K562 (cell line): ENCODE measurements at regions not wholly inside any gene's neighbourhood (a gene's known extent, or its start where the extent isn't known, plus 50 kb on each side); places are given as distances from the start of the nearest gene placed in this dataset.

ENCODE experiments used
- ATAC-seq: fragments of 200-7000 bp; cut with Tn5 transposase; 3 replicates; pipeline ENCODE4 v1.9.1; 2020; ENCODE audit warnings: moderate library complexity
- BruUV-seq: library from RNA; stranded (reverse); fragments of 400-500 nt; replicated peaks from 2 replicates; lab custom pipeline; 2021; lab: Mats Ljungman, UMichigan
- CTCF ChIA-PET: fragments of 300-600 bp; formaldehyde crosslinking; extraction: SDS; loops from one replicate; lab custom pipeline; 2021; ENCODE audit warnings: low intra/inter-chr PET ratio; lab: Yijun Ruan, JAX
- POLR2A ChIA-PET: fragments of 300-600, 350-650 bp; sonication (Branson Sonifier 250); formaldehyde crosslinking; extraction: SDS; loops from one replicate; lab custom pipeline; 2021; ENCODE audit warnings: antibody characterized with exemption, inconsistent platforms; lab: Yijun Ruan, JAX
- DNase-seq, 4 experiments: peaks; one replicate each; pipeline versions ENCODE4 v3.0.0 to v3.0.0-alpha.2; 2011 to 2018; ENCODE audit warnings: low spot score in 3 of 4, mixed read lengths in 3 of 4; ENCODE audit errors: extremely low read depth in 1 of 4
- FAIRE-seq: peaks from 2 replicates; lab custom pipeline; 2011; peaks lifted over from hg19 to GRCh38; lab: Jason Lieb, UNC
- H2AFZ ChIP-seq: 2 replicates; pipeline ENCODE4 v1.6.0; 2011; ENCODE audit warnings: low read depth, low read length, control low read depth, inconsistent platforms
- H3K27ac ChIP-seq: fragments of 200-600 bp; 3 replicates; pipeline ENCODE4 v1.8.0; 2011; ENCODE audit warnings: low read depth, mild to moderate bottlenecking, control low read depth, inconsistent platforms, low read length, moderate library complexity, mixed read lengths; ENCODE audit errors: extremely low read depth
- H3K27me3 ChIP-seq, 2 experiments: fragments of 300-600 bp in 1 of 2; 2 replicates in 1 of 2; 3 replicates in 1 of 2; pipeline versions ENCODE4 v1.6.0 to v1.8.0; 2011; ENCODE audit warnings: inconsistent platforms in 2 of 2, low read length in 2 of 2, mild to moderate bottlenecking in 1 of 2, mixed read lengths in 1 of 2, moderate library complexity in 1 of 2; ENCODE audit not compliant: control insufficient read depth in 2 of 2, insufficient read depth in 2 of 2
- H3K36me3 ChIP-seq: fragments of 300-600 bp; 3 replicates; pipeline ENCODE4 v1.8.0; 2011; ENCODE audit warnings: mild to moderate bottlenecking, low read length, inconsistent platforms; ENCODE audit not compliant: control insufficient read depth, insufficient read depth
- H3K4me1 ChIP-seq, 2 experiments: fragments of 200-600 bp in 1 of 2; replicated peaks in 1 of 2; 2 replicates in 1 of 2; 3 replicates in 1 of 2; pipeline versions ENCODE4 v1.5.1 to v1.8.0; 2011; ENCODE audit warnings: inconsistent platforms in 2 of 2, low read length in 2 of 2, mild to moderate bottlenecking in 1 of 2, mixed read lengths in 1 of 2, moderate library complexity in 1 of 2; ENCODE audit not compliant: control insufficient read depth in 2 of 2, insufficient read depth in 2 of 2
- H3K4me2 ChIP-seq: 2 replicates; pipeline ENCODE4 v1.6.1; 2011; ENCODE audit warnings: low read length, control low read depth, inconsistent platforms, mixed read lengths; ENCODE audit not compliant: insufficient read depth
- H3K4me3 ChIP-seq: fragments of 200-600 bp; sonication (generic), shearing (Covaris generic); 2 replicates; pipeline ENCODE4 v1.5.1; 2016; ENCODE audit warnings: control low read depth, inconsistent platforms
- H3K79me2 ChIP-seq: fragments of 200-600 bp; 3 replicates; pipeline ENCODE4 v1.8.0; 2011; ENCODE audit warnings: low read length, inconsistent platforms; ENCODE audit not compliant: control insufficient read depth, insufficient read depth
- H3K9ac ChIP-seq, 2 experiments: 2 replicates each; pipeline versions ENCODE4 v1.6.0 to v1.6.1; 2011; ENCODE audit warnings: low read depth in 2 of 2, low read length in 2 of 2, control low read depth in 1 of 2, inconsistent platforms in 1 of 2, mild to moderate bottlenecking in 1 of 2, mixed read lengths in 1 of 2; ENCODE audit not compliant: insufficient read depth in 1 of 2
- H3K9me1 ChIP-seq: one replicate; pipeline ENCODE4 v1.6.0; 2011; ENCODE audit warnings: inconsistent platforms, mild to moderate bottlenecking, low read length, moderate library complexity; ENCODE audit not compliant: control insufficient read depth, insufficient read depth
- H3K9me3 ChIP-seq: replicated peaks from 2 replicates; pipeline ENCODE4 v1.5.1; 2011; ENCODE audit warnings: low read depth, low read length, inconsistent platforms; ENCODE audit not compliant: control insufficient read depth, insufficient read depth
- H4K20me1 ChIP-seq: replicated peaks from 2 replicates; pipeline ENCODE4 v1.6.1; 2011; ENCODE audit warnings: low read length, inconsistent platforms, mixed read lengths; ENCODE audit not compliant: control insufficient read depth, insufficient read depth
- ATF6 ChIP-seq: sonication (generic); formaldehyde crosslinking; IDR thresholded peaks from 2 replicates; pipeline ENCODE4 v1.4.0; 2020; ENCODE audit warnings: mild to moderate bottlenecking, missing genetic modification reagents
- CTCF ChIP-seq, 3 experiments: IDR thresholded peaks in 2 of 3; conservative IDR thresholded peaks in 1 of 3; 2 replicates each; pipeline ENCODE4 v1.5.1; 2011 to 2012; ENCODE audit warnings: low read length in 3 of 3, mild to moderate bottlenecking in 3 of 3, control low read depth in 2 of 3, improper control_type of control experiment in 1 of 3, inconsistent platforms in 1 of 3, low read depth in 1 of 3, mixed read lengths in 1 of 3, moderate library complexity in 1 of 3; ENCODE audit not compliant: insufficient read depth in 2 of 3
- DACH1 ChIP-seq: fragments of 450-650 bp; IDR thresholded peaks from 2 replicates; pipeline ENCODE4 v1.6.1; 2018; ENCODE audit not compliant: partially characterized antibody
- EHMT2 ChIP-seq: fragments of 450-650 bp; IDR thresholded peaks from 2 replicates; pipeline ENCODE4 v1.6.1; 2018; ENCODE audit warnings: antibody characterized with exemption
- FOXM1 ChIP-seq, 2 experiments: fragments of 450-650 bp in 1 of 2; sonication (generic) in 1 of 2; formaldehyde crosslinking in 1 of 2; IDR thresholded peaks; 2 replicates each; pipeline versions ENCODE4 v1.6.1 to v1.9.0; 2017 to 2022; ENCODE audit warnings: low read depth in 2 of 2, mild to moderate bottlenecking in 2 of 2, missing genetic modification reagents in 1 of 2, moderate library complexity in 1 of 2
- L3MBTL2 ChIP-seq: fragments of 450-650 bp; IDR thresholded peaks from 2 replicates; pipeline ENCODE4 v1.6.1; 2016; ENCODE audit warnings: mild to moderate bottlenecking, moderate library complexity
- MCM3 ChIP-seq: fragments of 450-650 bp; IDR thresholded peaks from 2 replicates; pipeline ENCODE4 v1.6.1; 2016
- NCOA2 ChIP-seq, 2 experiments: fragments of 450-650 bp; IDR thresholded peaks; 2 replicates each; pipeline ENCODE4 v1.6.1; 2018; ENCODE audit warnings: mild to moderate bottlenecking in 2 of 2, moderate library complexity in 1 of 2; ENCODE audit not compliant: partially characterized antibody in 2 of 2
- RBM25 ChIP-seq: fragments of 200-400 bp; formaldehyde crosslinking; IDR thresholded peaks from 2 replicates; pipeline ENCODE4 v1.6.1; 2018; ENCODE audit warnings: low read length, low read depth, moderate library complexity; ENCODE audit not compliant: severe bottlenecking
- RFX5 ChIP-seq: IDR thresholded peaks from 2 replicates; pipeline ENCODE4 v1.6.1; 2011; ENCODE audit warnings: low read depth, mild to moderate bottlenecking, improper control_type of control experiment, low read length
- SIRT6 ChIP-seq: IDR thresholded peaks from one replicate; pipeline ENCODE4 v1.6.1; 2012; ENCODE audit warnings: low read depth, mild to moderate bottlenecking, control low read depth, inconsistent platforms, low read length, moderate library complexity
- SMARCC2 ChIP-seq: fragments of 450-650 bp; IDR thresholded peaks from 2 replicates; pipeline ENCODE4 v1.6.1; 2017; ENCODE audit warnings: antibody characterized with exemption, moderate library complexity, mild to moderate bottlenecking, low read depth
- TAF15 ChIP-seq: fragments of 200-400 bp; formaldehyde crosslinking; IDR thresholded peaks from 2 replicates; pipeline ENCODE4 v1.6.1; 2017; ENCODE audit warnings: mild to moderate bottlenecking, low read depth, low read length, moderate library complexity
- ZNF23 ChIP-seq: fragments of 250-450 bp; sonication (Bioruptor Pico); IDR thresholded peaks from 2 replicates; pipeline ENCODE4 v1.4.0; 2020; ENCODE audit warnings: mild to moderate bottlenecking
- ZNF41 ChIP-seq: fragments of 250-450 bp; sonication (Bioruptor Pico); conservative IDR thresholded peaks from 2 replicates; pipeline ENCODE4 v1.4.0; 2020; ENCODE audit warnings: mild to moderate bottlenecking
- ZNF445 ChIP-seq: fragments of 250-450 bp; sonication (Bioruptor Pico); IDR thresholded peaks from 2 replicates; pipeline ENCODE4 v1.4.0; 2020; ENCODE audit warnings: low read depth, mild to moderate bottlenecking, moderate library complexity
- ZNF639 ChIP-seq, 2 experiments: fragments of 200-800 bp in 1 of 2; sonication (Bioruptor generic) in 1 of 2; sonication (generic) in 1 of 2; formaldehyde crosslinking in 1 of 2; IDR thresholded peaks in 1 of 2; conservative IDR thresholded peaks in 1 of 2; 2 replicates each; pipeline versions ENCODE4 v1.5.0 to v1.6.1; 2016 to 2020; ENCODE audit warnings: missing compliant biosample characterization in 1 of 2, missing genetic modification characterization in 1 of 2, missing genetic modification reagents in 1 of 2
- ZNF644 ChIP-seq: fragments of 200-800 bp; sonication (Bioruptor generic); IDR thresholded peaks from 2 replicates; pipeline ENCODE4 v1.6.1; 2016; ENCODE audit warnings: low read depth, missing genetic modification characterization, missing compliant biosample characterization
- WGBS: fragments of 100-300 bp; shearing (Covaris generic); methylation state at CpG from one replicate; pipeline ENCODE4 v1.1.6; 2016; ENCODE audit warnings: low coverage, mixed read lengths; ENCODE audit not compliant: insufficient coverage; ENCODE audit errors: missing lambda C conversion rate; 5-methylcytosine and 5-hydroxymethylcytosine counted together
- in situ Hi-C: fragments of 300-500 bp; cut with MboI; formaldehyde crosslinking; loops from 4 replicates; pipeline ENCODE4 v1.15.0; 2018; ENCODE audit warnings: inconsistent platforms, mixed read lengths
- intact Hi-C: fragments of 100-400 bp; cut with micrococcal nuclease; formaldehyde crosslinking; loops from 2 replicates; pipeline ENCODE4 v1.14.2; 2022

- TF ChIP-seq ATF6 (CRISPR knock-in tag), result no peak
- no peak for TF ChIP-seq ZNF644 (tag)
- no peak for TF ChIP-seq ZNF23
- TF ChIP-seq ZNF639 (CRISPR knock-in tag; conservative IDR thresholded peaks at IDR 0.05 in 1 of 2, IDR thresholded peaks at IDR 0.05 in 1 of 2), result no peak
- no peak for TF ChIP-seq ZNF41 (CRISPR knock-in tag)
- TF ChIP-seq EHMT2, result no peak
- TF ChIP-seq ZNF445 (CRISPR knock-in tag), result no peak
- no peak for TF ChIP-seq TAF15
- no peak for TF ChIP-seq MCM3
- no peak for TF ChIP-seq FOXM1 (IDR thresholded peaks at IDR 0.05; ENCODE audit: low read depth)
- no peak for TF ChIP-seq FOXM1 (CRISPR knock-in tag; IDR thresholded peaks at IDR 0.05; ENCODE audit: low read depth)
- no peak for TF ChIP-seq SIRT6
- TF ChIP-seq SMARCC2, result no peak
- TF ChIP-seq CTCF (IDR thresholded peaks at IDR 0.05 in 2 of 3, conservative IDR thresholded peaks at IDR 0.05 in 1 of 3; ENCODE audit: insufficient read depth in 2 of 3, low read depth in 1 of 3, low read length in 3 of 3), result no peak
- no peak for TF ChIP-seq RFX5
- TF ChIP-seq NCOA2 (IDR thresholded peaks at IDR 0.05; ENCODE audit: partially characterized antibody in 2 of 2), result no peak
- no peak for TF ChIP-seq DACH1
- no peak for TF ChIP-seq L3MBTL2
- no peak for TF ChIP-seq RBM25
- TF ChIP-seq, all 486 proteins: peak for 0
- H2AFZ ChIP-seq, result no peak overlapping the region
- in situ Hi-C loops, result no loop called here
- BruUV-seq, result no TSS peak
- DNase-seq (no peak), ATAC-seq (no peak), FAIRE-seq (no peak)
- ChIA-PET POLR2A (no interaction called here), CTCF (no interaction called here)
- H3K27me3 ChIP-seq, result no peaks in the 10 kb centered on the region
- no peaks in the 10 kb centered on the region for H3K9me3 ChIP-seq
- intact Hi-C loops, result no loop called here
- H3K4me1 ChIP-seq, result no peaks in the 10 kb centered on the region
- no peak overlapping the region for H3K9ac ChIP-seq
- H3K9me1 ChIP-seq, result no peaks in the 10 kb centered on the region
- no peaks in the 10 kb centered on the region for H4K20me1 ChIP-seq
- H3K27ac ChIP-seq, result no peak overlapping the region
- WGBS, result 0% methylated on average over 2 of the region's 2 CpGs
- H3K4me3 ChIP-seq, result no peak overlapping the region
- no peaks in the 10 kb centered on the region for H3K36me3 ChIP-seq
- no peaks in the 10 kb centered on the region for H3K79me2 ChIP-seq
- H3K4me2 ChIP-seq, result no peak overlapping the region
Observed at GRCh38 chr6:156056085-156056484, 600.4 kb upstream of the NOX3 start.
